OCI-LY3 (cell line): ENCODE measurements at regions not wholly inside any gene's neighbourhood (a gene's known extent, or its start where the extent isn't known, plus 50 kb on each side); places are given as distances from the start of the nearest gene placed in this dataset.

Source experiments
- H2AFZ ChIP-seq: fragments of 200-600, 300-600 bp; shearing (Covaris generic); 2 replicates; pipeline ENCODE4 v1.6.0; 2014; ENCODE audit warnings: antibody characterized with exemption, low read depth, low read length
- H3K27ac ChIP-seq: fragments of 200-600, 300-600 bp; sonication (generic); 2 replicates; pipeline ENCODE4 v1.5.1; 2014; ENCODE audit warnings: mild to moderate bottlenecking, low read length, moderate library complexity, mixed read lengths
- H3K27me3 ChIP-seq: fragments of 200-600, 300-600 bp; sonication (generic); 2 replicates; pipeline ENCODE4 v1.6.1; 2014; ENCODE audit warnings: low read depth, low read length, mixed read lengths
- H3K36me3 ChIP-seq: fragments of 200-600, 300-600 bp; sonication (generic); replicated peaks from 2 replicates; pipeline ENCODE3; 2014; ENCODE audit warnings: low read depth, low read length, mixed read lengths
- H3K4me1 ChIP-seq: fragments of 300-600, 200-600 bp; sonication (generic); 2 replicates; pipeline ENCODE4 v1.6.1; 2014; ENCODE audit warnings: low read length, mixed read lengths
- H3K4me2 ChIP-seq: fragments of 200-600, 300-600 bp; sonication (generic); 2 replicates; pipeline ENCODE4 v1.6.1; 2014; ENCODE audit warnings: low read length, mixed read lengths
- H3K4me3 ChIP-seq: fragments of 300-600, 200-600 bp; sonication (generic); 2 replicates; pipeline ENCODE4 v1.5.1; 2014; ENCODE audit warnings: antibody characterized with exemption, mild to moderate bottlenecking, low read length, moderate library complexity
- H3K79me2 ChIP-seq: fragments of 300-600, 200-600 bp; shearing (Covaris generic); 2 replicates; pipeline ENCODE4 v1.6.1; 2014; ENCODE audit warnings: mild to moderate bottlenecking, low read length, mixed read lengths
- H3K9ac ChIP-seq: fragments of 300-600, 200-600 bp; shearing (Covaris generic); 2 replicates; pipeline ENCODE4 v1.6.0; 2014; ENCODE audit warnings: mild to moderate bottlenecking, low read length, moderate library complexity
- H3K9me3 ChIP-seq: fragments of 200-600, 300-600 bp; shearing (Covaris generic); 2 replicates; pipeline ENCODE4 v1.6.1; 2014; ENCODE audit warnings: low read length, mixed read lengths; ENCODE audit not compliant: insufficient read depth
- H4K20me1 ChIP-seq: fragments of 200-600, 300-600 bp; sonication (generic); 2 replicates; pipeline ENCODE4 v1.6.1; 2016; ENCODE audit warnings: low read length, mixed read lengths; ENCODE audit not compliant: insufficient read depth
- EZH2phosphoT487 ChIP-seq: fragments of 200-600 bp; shearing (Covaris generic); IDR thresholded peaks from 2 replicates; pipeline ENCODE4 v1.6.1; 2018; ENCODE audit warnings: antibody characterized with exemption, mixed run types, low read depth
- TF ChIP-seq, protein P1 (sequence below): fragments of 200-600, 300-600 bp; sonication (generic); IDR thresholded peaks from 2 replicates; pipeline ENCODE4 v1.5.1; 2014; ENCODE audit warnings: antibody characterized with exemption, low read length, low read depth

DNA sequence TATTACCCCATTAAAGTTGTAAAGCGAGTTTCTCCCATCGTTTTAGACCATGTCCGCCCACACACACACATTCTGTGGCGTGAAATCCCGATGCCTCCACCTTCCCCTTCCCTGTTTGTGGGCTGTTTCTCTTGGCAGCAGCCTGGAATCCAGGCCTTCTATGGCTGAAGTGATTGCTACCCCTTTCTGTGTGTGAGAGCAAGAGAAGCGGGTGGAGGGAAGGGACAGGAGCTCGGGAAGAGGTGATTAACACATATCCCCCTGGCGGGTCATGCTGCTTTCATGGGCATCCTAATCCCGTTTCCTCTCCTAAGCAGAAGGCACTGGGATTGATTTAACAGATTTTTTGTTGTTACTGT is 283.8 kb upstream of the RGMA start:
- Histone ChIP-seq H3K79me2 (no peaks in the 10 kb centered on the region), H3K9me3 (no peaks in the 10 kb centered on the region), H3K9ac (no peak overlapping the region), H3K27ac (no peak overlapping the region), H3K27me3 (no peaks in the 10 kb centered on the region), H3K36me3 (no peaks in the 10 kb centered on the region), H3K4me2 (no peak overlapping the region), H2AFZ (no peak overlapping the region), H4K20me1 (no peaks in the 10 kb centered on the region), H3K4me1 (no peaks in the 10 kb centered on the region), H3K4me3 (no peak overlapping the region)
- TF ChIP-seq EZH2phosphoT487 = no peak
- TF ChIP-seq, protein P1, sequence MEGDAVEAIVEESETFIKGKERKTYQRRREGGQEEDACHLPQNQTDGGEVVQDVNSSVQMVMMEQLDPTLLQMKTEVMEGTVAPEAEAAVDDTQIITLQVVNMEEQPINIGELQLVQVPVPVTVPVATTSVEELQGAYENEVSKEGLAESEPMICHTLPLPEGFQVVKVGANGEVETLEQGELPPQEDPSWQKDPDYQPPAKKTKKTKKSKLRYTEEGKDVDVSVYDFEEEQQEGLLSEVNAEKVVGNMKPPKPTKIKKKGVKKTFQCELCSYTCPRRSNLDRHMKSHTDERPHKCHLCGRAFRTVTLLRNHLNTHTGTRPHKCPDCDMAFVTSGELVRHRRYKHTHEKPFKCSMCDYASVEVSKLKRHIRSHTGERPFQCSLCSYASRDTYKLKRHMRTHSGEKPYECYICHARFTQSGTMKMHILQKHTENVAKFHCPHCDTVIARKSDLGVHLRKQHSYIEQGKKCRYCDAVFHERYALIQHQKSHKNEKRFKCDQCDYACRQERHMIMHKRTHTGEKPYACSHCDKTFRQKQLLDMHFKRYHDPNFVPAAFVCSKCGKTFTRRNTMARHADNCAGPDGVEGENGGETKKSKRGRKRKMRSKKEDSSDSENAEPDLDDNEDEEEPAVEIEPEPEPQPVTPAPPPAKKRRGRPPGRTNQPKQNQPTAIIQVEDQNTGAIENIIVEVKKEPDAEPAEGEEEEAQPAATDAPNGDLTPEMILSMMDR = no peak

DNA sequence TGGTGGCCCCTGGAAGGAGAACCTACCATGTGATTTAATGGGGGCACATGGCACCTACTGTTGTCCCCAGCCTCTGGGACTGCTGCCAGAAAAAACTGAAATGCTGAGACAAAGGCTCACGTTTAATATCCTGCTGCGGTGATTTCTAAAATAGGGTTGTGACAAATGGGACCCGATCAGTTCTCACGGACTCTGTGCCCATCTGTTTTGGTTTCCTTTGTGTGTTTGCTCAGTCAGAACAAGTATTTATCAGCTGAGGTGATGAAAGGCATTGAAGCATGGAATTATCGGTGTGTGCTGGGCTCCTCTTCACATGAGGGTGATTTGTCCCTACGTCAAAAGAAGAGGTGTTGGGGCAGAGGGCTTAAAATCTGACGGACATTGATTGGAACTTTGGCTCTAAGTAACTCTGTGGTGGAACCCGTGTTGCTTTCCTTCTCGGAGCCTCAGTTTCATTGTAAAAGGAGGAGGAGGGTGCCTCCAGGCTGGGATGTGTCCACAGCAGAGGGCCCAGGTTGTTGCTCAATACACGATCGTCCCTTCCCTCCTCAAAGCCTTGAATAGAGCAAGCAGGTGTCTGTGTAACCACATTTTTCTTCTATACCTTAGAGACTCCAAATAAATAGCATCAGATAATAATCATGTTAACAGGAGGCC is 283.3 kb upstream of the RGMA start:
- TF ChIP-seq, protein P1 = no peak
- no peak for TF ChIP-seq EZH2phosphoT487
- Histone ChIP-seq H3K27me3 (no peaks in the 10 kb centered on the region), H4K20me1 (no peaks in the 10 kb centered on the region), H3K9ac (no peak overlapping the region), H3K4me2 (no peak overlapping the region), H3K27ac (no peak overlapping the region), H3K4me1 (no peaks in the 10 kb centered on the region), H3K79me2 (no peaks in the 10 kb centered on the region), H3K36me3 (no peaks in the 10 kb centered on the region), H3K9me3 (no peaks in the 10 kb centered on the region), H2AFZ (no peak overlapping the region), H3K4me3 (no peak overlapping the region)

DNA sequence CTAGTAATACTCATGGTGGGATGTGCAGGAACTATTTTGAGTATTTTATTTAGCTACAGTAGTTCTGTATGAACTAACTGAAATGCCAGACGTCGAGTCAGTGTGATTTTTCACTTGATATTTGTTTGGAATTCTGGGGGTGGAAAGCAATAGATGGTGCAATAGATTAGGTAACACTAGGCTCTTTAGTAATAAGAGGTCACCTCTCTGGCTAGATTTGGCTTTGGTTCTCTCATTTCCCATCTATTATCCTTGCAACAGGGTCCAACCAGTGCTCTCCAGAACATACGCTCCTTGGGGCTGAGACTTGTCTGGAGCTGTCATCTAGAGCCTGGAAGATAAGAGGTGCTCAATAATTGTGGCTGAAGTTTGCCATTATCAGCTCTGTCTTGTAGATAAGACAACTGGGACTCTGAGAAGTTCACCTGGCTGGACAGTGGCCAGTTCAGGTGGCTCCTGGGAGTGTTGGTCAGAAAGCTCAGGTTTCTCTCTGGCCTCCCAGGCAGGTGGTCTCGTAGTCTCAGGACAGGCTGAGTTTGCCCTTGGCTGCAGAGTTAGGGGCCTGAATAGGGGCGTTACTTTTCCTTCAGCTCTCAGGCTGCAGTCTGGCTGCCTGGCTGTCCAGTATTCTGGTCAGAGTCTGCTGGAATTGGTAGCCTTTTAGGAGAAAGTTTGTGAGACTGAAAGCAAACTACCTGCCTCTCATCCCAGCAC is 277.5 kb upstream of the RGMA start:
- H3K4me3 ChIP-seq = no peak overlapping the region
- no peaks in the 10 kb centered on the region for H3K27me3 ChIP-seq
- no peaks in the 10 kb centered on the region for H3K79me2 ChIP-seq
- no peaks in the 10 kb centered on the region for H3K36me3 ChIP-seq
- no peaks in the 10 kb centered on the region for H3K9me3 ChIP-seq
- H3K4me2 ChIP-seq = no peak overlapping the region
- no peak overlapping the region for H3K27ac ChIP-seq
- H2AFZ ChIP-seq = no peak overlapping the region
- no peak overlapping the region for H3K9ac ChIP-seq
- no peaks in the 10 kb centered on the region for H4K20me1 ChIP-seq
- TF ChIP-seq, protein P1 = no peak
- no peak for TF ChIP-seq EZH2phosphoT487
- no peaks in the 10 kb centered on the region for H3K4me1 ChIP-seq

DNA sequence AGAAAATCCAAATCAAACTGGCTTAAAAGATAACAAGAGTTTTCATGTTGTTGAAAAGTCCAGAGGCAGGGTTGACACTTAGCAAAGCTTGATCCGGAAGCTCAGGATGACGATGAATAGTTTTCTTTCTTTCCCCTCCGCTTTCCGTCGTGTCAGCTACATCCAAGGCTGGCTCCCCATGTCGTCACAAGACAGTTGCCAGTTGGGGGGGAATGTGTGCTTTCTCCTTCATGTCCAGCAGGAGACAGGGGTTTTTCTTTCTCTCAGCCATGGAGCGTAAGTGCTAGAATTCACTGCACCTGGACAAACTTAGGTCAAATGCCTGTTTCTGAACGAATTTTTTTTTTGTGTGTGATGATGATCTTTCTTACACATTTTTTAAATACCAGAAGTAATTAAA is 273.8 kb upstream of the RGMA start:
- H3K27me3 ChIP-seq = no peaks in the 10 kb centered on the region
- no peak overlapping the region for H2AFZ ChIP-seq
- H3K4me1 ChIP-seq = no peaks in the 10 kb centered on the region
- no peaks in the 10 kb centered on the region for H3K36me3 ChIP-seq
- H3K79me2 ChIP-seq = no peaks in the 10 kb centered on the region
- H4K20me1 ChIP-seq = no peaks in the 10 kb centered on the region
- H3K9ac ChIP-seq = no peak overlapping the region
- H3K4me2 ChIP-seq = no peak overlapping the region
- TF ChIP-seq EZH2phosphoT487 = no peak
- TF ChIP-seq, protein P1 = no peak
- no peak overlapping the region for H3K27ac ChIP-seq
- H3K9me3 ChIP-seq = no peaks in the 10 kb centered on the region
- no peak overlapping the region for H3K4me3 ChIP-seq
